NCI-H1694 (cell line): ENCODE measurements at regions not wholly inside any gene's neighbourhood (a gene's known extent, or its start where the extent isn't known, plus 50 kb on each side); places are given as distances from the start of the nearest gene placed in this dataset.

Experiments used
- DNase-seq: peaks from one replicate; lab custom pipeline; 2025; lab: John Stamatoyannopoulos, UW

DNA sequence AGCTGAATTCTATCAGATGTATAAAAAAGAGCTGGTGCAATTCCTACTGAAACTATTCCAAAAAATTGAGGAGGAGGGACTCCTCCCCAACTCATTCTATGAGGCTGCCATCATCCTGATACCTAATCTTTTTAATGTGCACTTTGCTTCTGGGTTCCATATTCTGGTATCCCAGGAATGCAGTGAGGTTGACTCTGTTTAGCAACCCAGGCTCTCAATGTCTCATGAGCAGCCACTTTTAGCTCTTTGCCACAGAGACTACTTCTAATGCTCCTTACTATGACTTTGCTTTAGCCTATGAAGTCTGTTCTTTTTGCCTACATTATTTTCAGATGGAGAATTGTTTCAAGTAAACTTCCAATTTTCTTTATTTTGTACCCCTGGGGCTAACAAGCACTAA is 185.5 kb upstream of the NRSN1 start:
- DNase-seq: no peak

DNA sequence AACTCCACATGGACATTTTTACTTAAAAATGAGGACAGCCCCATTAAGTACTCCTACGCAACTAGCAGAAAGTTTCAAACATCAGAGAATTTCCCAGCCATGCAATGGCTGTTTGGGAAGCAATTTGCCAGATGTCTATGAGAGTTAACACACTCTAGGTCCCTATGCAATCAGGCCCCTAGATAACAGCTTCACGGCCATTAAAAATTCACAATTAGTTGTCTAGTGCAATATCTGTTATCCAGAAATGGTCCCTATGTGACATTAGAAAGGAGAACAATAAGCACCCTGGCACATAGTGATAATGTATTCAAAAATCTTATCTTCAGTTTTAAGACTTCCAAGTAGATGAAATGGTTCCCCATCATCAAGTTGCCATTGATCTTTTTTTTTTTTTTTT is 174.3 kb upstream of the NRSN1 start:
- no peak for DNase-seq

DNA sequence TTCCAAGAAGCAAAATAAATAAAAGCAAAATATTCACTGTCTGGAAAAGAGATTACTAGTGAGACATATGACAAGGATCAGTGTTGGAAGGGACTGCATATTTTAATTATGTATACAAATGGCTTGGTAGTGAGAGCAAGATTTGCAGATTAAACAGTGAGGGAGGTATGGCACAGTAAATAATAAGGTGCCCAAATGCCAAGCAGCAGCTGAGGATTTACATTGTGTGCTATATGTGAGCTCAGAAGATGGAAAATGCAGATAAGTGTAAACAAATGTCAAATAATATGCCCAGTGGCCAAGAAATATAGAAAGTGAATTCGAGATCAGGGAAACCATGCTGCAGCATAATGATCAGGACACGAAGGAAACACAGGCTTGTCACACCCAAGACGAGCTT is 173.8 kb upstream of the NRSN1 start:
- no peak for DNase-seq

DNA sequence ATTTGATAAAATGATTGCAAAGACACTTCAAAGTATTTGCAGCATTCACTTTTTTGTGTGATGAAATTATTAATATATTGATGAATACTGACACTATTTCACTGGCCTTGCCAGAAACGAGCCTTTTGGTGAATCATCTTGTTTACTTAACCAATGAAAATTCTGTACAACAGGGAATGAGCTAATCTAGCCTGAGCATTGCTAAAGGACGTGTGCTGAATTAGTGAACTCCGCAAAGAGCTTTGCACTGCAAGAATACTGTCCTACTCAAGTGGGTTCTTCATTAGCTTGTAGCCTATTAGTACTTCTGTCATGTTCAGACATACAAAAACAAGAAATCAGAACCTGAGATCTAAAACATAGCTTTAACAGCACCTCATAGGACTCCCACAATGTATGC is 172.0 kb upstream of the NRSN1 start:
- no peak for DNase-seq

DNA sequence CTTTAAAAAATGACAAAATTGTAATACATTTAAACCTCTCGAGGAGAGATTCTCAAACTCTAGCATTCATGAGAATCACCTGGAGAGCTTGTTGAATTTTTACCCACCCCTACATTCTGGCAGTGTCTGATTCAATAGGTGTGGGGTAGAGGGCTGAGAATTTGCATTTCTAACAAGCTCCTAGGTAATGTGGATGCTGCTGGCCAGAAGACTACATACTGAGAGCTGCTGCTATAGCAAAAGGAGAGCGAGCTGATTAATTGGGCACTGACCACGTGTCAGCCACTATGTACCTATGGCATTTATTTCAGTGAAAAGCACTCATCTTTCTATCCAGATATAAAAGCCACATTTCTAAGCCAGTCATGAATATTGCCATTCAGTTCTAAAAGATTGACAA is 169.0 kb upstream of the NRSN1 start:
- DNase-seq: no peak

DNA sequence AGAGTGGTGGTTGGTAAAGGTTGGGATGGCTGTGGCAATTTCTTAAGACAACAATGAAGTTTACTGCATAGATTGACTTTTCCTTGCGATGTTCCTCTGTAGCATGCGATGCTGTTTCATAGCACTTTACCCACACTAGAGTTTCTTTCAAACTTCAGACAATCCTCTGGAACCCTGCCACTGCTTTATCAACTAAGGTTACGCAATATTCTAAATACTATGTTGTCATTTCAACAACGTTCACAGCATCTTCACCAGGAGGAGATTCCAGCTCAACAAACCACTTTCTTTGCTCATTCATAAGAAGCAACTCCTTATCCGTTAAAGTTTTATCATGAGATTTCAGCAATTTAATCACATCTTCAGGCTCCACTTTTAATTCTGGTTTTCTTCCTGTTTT is 161.2 kb upstream of the NRSN1 start:
- DNase-seq: no peak

DNA sequence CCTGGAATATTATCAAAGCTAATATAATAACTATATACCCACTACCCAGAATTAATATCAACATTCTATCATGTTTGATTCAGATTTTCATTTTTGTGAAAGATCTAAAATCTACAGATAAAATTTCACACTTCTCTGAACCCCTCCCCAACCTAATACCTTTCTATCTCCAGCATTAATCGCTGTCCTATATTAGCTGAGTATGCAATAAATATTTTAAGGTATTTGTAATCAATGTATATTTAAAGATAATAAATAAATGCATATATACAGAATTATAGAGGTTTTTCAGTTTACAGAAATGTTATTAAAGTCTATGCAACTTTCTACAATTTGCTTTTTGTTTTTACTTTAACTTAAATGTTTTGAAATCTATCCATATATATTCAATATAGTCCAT is 156.7 kb upstream of the NRSN1 start:
- no peak for DNase-seq

DNA sequence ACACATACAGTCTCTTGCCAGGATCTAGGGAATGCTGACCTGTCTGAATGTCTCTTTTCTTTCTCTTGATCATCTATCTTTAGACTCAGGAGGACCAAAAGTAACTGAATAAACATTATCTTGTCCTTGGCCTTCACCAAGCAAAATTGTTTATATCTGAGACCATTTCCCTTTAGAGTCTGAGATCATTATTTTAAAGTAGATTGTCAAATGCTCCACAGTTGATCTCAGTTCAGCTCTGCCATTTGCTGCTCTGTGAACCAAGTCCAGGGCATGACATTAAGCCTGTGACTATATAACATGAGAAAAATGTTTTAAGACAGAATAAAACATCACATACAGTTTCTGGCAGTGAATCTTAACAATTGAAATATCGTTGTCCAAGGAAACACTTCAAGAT is 148.3 kb upstream of the NRSN1 start:
- no peak for DNase-seq

DNA sequence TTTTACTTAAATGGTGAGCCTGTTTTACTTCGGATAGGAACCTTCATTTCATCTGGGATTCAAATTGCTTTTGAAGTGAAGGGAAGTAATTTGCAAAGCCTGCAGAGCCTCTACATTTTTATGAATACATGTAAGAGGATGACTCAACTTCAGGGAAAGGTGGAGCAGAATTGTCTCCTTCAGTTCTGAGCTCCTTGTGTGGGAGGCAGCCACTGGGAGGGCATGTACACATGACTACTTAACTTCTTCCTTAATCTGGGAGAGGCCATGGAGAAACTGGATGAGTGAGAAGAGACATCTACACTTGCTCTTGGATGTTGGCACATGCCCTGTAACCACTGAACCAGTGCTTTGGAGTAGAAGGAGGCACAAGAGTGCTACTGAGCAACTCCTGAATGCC is 145.1 kb upstream of the NRSN1 start:
- no peak for DNase-seq

DNA sequence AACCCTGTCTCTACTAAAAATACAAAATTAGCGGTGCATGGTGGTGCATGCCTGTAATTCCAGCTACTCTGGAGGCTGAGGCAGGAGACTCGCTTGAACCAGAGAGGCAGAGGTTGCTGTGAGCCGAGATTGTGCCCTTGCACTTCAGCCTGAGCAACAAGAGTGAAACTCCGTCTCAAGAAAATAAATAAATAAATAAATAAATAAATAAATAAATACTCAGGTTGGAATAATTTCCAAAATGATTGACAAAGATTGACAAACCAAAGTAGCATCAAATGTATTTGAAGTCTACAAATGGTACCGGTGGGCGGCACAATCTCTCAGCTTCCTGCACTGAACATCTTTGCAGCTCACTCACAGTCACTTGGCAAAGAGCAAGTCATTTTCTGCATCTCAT is 144.1 kb upstream of the NRSN1 start:
- no peak for DNase-seq

DNA sequence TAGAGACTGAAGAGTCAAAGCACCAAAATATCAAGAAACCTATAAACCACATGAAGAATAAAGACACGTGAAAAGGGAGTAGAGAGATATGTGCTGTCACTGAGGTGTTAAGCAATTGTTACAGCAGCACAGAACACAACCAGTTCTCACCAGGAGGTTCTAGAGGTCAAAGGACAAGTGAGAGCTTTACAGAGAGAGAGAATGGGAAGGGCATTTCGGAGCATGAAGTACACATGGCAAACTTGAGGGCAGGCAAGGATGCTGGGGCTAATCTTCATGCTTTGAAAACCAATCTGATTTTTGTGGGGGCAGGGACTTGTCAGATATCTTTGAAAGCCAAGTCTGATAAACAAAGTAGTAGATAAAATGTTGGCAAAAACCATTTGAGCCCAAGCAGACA is 142.3 kb upstream of the NRSN1 start:
- no peak for DNase-seq

DNA sequence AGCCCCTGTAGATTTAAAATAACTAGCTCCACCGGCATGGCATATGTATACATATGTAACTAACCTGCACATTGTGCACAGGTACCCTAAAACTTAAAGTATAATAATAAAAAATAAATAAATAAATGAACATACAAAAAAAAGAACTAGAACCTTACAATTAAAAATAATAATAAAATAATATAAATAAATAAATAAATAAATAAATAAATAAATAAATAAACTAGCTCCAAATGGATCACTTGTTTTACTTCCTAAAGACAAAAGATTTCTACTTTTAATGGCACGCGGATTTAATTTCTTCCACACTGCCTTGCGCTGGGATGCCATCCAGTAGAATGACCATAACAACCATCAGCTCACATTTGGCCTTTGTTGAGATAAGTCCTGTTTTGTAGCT is 141.0 kb upstream of the NRSN1 start:
- no peak for DNase-seq

DNA sequence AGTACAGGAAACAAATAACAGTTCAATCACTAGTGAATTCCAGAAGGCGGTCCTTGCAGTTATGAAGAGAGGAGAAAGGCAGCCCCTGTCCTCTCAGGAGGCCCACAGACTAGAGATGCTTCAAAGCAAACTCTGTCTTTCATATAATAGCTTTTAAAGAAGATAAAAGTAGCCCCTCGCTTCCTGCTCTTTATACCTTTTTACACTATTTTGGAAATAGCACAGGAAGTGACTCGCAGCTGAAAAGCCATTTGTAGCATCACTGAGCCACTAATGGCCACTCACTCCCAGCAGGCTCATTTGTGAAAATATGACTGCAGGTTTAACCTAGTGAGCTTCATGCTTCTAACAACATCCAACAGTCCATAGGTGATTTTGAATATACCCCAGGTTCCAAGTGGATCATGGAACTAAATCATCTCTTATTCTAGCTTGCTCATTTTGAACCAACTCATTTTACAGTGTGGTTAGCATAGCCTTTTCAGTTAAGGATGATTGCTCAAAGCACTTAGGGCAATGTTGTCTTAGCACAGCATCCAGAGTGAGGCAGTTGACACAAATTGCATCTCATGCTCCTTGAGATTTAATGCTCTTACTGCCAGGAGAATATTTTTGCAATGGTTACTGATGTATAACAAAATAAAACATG is 136.0 kb upstream of the NRSN1 start:
- DNase-seq: no peak

DNA sequence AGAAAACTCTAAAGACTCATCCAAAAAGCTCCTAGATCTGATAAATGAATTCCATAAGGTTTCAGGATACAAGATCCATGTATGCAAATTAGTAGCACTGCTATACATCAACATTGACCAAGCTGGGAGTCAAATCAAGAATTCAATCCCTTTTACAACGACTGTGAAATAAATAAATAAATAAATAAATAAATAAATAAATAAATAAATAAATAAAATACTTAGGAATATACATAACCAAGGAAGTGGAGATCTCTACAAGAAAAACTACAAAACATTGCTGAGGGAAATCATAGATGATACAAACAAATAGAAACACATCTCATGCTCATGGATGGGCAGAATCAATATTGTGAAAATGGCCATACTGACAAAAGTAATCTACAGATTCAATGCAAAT is 132.0 kb upstream of the NRSN1 start:
- DNase-seq: no peak

DNA sequence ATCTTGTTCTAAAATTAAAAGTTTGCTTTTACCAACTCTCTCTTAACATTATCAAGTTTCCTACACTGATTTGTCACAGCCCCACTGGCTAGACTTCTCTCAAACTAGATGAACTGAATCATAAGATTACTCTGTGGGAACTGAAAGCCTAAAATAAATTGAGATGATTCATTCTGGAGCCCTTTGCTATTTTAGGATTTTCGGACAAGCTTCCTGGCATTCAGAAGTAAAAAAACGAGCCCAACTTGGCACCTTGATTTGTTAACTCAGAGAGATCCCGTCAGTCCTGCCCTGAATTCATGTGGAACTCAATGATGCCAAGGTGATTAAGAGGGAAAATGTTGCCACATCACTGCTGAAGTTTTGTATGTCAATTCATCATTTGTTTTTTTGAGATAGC is 122.0 kb upstream of the NRSN1 start:
- no peak for DNase-seq

DNA sequence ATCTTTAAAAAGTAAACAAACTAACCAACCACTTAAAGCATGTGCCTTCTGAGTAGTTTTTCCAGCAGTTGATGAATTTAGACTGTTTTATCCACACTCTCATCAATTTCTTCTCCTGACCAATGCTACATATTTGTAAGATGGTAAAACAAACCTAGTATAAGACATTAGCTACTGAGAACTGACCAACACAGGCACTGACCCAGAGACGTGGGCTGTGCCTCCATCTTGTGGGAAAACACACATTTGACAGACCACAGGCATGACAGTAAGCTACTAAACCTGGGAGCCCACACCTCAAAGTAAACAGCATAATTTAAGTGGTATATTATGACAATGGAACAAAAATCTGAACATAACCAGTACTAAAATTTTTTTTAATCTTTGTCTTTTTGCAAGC is 121.4 kb upstream of the NRSN1 start:
- no peak for DNase-seq

DNA sequence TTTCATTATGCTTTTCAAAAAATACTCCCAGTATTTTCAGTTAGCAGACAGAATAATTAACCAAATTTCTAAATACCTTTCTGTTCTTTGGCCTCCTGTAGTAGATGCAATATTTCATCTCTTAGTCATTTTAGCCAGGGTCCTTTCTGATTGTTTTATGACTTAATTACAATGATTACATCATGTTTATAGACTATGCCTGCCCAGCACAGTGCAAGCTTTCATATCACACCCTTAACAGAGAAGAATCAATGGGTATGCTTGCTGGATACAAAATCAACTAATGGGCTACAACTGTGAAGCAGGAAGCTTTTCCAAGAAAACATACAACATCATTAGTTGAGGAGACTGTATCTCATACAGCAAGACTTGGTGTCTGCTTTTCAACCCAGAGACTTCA is 119.8 kb upstream of the NRSN1 start:
- DNase-seq: no peak

DNA sequence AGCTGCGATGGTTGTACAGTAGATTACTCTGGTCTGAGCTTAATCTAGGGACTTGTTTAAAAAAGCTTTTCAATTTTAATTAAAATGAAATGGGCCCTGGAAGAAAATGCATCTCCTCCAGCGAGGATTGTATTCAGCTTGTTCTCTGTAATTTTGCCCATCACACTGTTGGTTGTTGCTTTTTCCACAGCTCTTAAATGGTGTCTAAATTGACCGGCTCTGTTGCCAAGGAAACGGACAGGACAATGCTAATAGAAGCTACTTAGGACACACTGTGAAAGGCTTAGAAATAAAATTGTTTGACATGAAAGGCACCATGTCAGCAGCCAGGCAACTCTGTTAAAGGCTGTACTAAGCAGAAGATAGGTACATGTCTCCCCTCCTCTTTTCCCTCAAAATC is 116.7 kb upstream of the NRSN1 start:
- no peak for DNase-seq

DNA sequence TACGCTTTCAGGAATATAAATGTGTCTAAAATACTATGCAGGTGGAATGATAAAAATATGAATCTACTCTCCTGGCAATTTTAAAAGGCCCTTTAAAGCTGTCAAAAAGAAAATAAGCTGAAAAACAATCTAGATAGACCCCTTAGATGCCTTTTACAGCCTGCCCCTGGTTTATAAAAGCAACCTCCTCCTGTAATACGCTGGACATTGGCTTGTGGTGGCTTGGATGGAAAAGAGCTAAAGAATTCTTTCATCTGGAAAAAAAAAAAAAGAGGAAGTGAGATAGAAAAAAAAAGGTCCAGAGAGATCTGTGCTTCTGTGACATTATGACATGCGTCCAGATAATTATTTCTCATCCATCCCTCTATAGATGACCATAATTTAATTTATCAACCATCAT is 115.9 kb upstream of the NRSN1 start:
- DNase-seq: no peak

DNA sequence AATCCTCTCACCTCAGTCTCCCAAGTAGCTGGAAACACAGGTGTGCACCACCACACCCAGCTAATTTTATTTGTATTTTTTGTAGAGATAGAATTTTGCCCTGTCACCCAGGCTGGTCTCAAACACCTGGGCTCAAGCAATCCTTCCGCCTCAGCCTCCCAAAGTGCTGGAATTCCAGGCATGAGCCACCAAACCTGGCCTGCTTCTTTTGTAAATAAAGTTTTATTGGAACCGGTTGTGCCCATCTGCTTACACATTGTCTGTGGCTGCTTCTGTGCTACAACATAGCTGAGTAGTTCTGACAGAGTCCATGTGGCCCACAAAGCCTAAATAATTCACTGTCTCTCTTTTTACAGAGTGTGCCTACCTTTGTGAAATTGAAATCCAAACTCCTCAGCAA is 109.7 kb upstream of the NRSN1 start:
- no peak for DNase-seq

DNA sequence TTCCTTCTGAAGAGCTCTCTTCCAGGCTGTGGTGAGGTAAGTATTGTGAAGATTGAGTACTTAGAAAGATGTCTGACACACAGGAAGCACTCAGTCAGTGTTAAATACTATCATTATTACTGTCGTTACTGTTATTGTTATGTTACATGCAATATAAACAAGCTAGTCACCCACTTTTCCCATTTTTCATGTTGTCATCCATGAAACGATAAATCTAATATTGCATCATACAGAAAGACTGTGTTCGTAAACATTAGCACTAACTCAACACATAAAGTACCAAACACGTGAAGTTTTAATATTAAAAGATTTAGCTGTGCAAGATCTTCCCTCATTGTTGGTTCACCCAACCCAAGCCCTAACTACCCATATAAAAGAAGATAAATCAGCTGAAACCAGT is 109.2 kb upstream of the NRSN1 start:
- DNase-seq: no peak

DNA sequence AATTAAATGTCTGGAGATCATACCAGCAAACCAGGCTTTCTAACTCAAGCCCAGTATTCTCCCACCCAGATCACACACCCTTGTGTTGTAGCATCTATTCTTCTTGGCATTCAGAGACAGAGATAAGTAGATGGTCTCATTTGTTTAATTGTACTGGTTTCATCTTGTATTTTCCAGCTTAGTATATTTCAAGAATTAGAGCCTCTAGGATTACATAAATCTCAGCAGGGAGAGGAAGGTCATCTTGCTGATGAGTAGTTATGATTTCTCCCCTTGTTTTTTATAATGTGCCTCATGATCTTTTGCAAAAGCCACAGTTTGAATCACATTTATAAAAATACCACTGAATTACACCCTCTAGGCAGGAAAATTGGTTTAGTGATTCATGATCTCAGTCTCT is 106.6 kb upstream of the NRSN1 start:
- no peak for DNase-seq

DNA sequence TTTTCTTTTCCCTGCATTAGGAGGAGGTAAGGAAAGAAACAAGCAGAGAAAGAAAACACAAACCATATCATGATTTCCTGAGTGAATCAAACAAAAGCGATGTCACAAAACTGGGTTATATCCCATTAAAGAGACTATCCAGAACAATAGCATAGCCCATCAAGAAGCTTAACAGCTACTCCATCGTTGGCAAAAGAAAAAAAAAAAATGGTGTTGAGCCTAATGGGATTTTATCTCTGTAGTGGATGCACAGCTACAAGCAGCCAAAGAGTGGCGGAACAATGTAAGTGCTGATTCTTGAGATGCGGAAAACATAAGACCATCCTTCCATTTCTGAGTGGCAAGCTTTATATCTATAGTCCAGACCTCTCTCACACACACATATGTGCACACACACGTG is 106.2 kb upstream of the NRSN1 start:
- DNase-seq: no peak

DNA sequence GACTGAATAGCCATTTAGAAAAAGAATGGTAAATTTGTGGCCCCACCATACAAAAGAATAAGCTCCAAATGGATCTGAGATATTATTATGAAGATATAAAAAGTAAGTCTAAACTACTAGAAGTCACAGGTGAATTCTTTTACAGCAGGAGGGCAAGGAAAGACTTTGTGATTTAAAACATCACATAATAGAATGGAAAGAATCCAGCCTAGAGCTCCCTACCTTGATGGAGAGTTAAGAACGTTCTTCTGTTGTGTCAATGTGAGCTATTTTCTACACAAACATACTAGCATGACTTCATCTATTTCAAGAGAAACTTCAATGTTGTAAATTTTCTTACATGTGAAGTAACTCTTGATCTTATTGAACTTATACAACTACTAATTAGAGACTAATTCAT is 100.0 kb upstream of the NRSN1 start:
- DNase-seq: no peak

DNA sequence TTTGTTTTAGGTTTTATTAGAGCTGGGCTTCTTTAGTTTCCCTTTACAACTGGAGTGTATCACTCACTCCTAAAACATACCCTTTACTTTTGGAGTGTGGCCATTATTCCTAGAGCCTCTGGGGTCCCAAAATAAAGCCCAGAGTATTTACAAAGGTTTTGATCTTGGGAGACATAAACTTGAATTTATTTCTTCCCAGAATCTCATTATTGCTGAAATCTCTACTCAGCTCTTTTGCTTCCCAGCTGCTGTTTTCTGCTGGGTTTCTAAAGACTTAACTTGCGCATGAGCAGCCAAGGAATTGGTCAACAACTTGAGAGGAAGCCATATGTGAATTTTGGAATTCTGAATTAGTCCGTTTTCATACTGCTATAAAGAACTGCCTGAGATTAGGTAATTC is 94.5 kb upstream of the NRSN1 start:
- DNase-seq: no peak
